ENCODE measurements at regions not wholly inside any gene's neighbourhood (a gene's known extent, or its start where the extent isn't known, plus 50 kb on each side); places are given as distances from the start of the nearest gene placed in this dataset.

DNA sequence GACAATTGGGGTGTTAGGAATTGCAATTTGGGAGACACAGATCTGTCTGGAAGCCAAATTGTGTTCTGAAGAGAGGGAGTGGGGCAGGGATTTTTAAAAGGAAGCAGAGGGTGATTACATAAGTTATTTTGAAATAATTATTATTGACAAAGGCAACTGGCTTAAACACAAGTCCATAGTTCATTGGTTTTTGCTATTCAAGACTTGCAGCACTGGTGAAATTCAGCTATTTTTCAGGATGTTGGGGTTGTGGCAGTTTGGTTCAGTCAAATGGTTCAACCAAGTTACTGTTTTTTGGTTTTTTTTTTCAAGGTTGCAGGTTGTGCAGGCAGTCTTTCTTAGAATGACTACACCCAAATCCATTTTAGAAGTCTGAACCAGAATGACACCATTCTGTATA is 300.0 kb upstream of the DEPDC1 start:
- Mint-ChIP-seq H3K36me3 (no peaks in the 10 kb centered on the region), H3K27me3 (ENCODE audit: low read depth) (no peaks in the 10 kb centered on the region), H3K4me1 (peaks cover 7% of the 10 kb centered on the region), H3K9me3 (no peaks in the 10 kb centered on the region), H3K4me3 (no peak overlapping the region), H3K27ac (no peak overlapping the region)
- TF ChIP-seq, protein P1, sequence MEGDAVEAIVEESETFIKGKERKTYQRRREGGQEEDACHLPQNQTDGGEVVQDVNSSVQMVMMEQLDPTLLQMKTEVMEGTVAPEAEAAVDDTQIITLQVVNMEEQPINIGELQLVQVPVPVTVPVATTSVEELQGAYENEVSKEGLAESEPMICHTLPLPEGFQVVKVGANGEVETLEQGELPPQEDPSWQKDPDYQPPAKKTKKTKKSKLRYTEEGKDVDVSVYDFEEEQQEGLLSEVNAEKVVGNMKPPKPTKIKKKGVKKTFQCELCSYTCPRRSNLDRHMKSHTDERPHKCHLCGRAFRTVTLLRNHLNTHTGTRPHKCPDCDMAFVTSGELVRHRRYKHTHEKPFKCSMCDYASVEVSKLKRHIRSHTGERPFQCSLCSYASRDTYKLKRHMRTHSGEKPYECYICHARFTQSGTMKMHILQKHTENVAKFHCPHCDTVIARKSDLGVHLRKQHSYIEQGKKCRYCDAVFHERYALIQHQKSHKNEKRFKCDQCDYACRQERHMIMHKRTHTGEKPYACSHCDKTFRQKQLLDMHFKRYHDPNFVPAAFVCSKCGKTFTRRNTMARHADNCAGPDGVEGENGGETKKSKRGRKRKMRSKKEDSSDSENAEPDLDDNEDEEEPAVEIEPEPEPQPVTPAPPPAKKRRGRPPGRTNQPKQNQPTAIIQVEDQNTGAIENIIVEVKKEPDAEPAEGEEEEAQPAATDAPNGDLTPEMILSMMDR (IDR thresholded peaks at IDR 0.05; ENCODE audit: unreplicated experiment), result no peak
- DNase-seq (ENCODE audit: low spot score in 2 of 2, unreplicated experiment in 2 of 2), result no peak

DNA sequence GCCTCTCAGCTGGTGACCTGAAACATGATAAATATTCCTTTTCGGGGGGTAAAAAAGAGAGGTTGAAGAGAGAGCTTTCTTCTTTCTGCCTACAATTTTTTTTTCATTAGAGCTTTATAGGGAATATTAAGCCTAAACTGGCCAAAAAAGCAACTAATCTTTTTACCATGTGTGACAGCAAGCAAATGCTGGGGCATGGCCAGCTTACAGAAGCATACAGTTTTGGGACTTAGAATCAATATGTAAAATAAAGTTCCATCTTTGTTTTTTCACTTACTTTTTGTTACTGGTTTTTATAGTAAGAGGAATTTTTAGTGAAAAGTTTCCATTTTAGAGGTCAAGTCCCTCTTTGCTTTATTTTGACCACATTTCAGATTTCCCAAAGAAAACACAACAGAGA is 301.2 kb upstream of the DEPDC1 start:
- H3K27ac Mint-ChIP-seq, result no peak overlapping the region
- no peaks in the 10 kb centered on the region for H3K9me3 Mint-ChIP-seq
- no peaks in the 10 kb centered on the region for H3K27me3 Mint-ChIP-seq (ENCODE audit: low read depth)
- TF ChIP-seq, protein P1 (IDR thresholded peaks at IDR 0.05; ENCODE audit: unreplicated experiment), result no peak
- H3K36me3 Mint-ChIP-seq, result no peaks in the 10 kb centered on the region
- peaks cover 7% of the 10 kb centered on the region for H3K4me1 Mint-ChIP-seq
- DNase-seq (ENCODE audit: low spot score in 2 of 2, unreplicated experiment in 2 of 2), result no peak
- H3K4me3 Mint-ChIP-seq, result no peak overlapping the region

- TF ChIP-seq, protein P1 (IDR thresholded peaks at IDR 0.05; ENCODE audit: unreplicated experiment), result no peak
- no peak overlapping the region for H3K27ac Mint-ChIP-seq
- H3K9me3 Mint-ChIP-seq, result peaks cover 7% of the 10 kb centered on the region
- H3K4me1 Mint-ChIP-seq, result peaks cover 7% of the 10 kb centered on the region
- no peak for DNase-seq (ENCODE audit: low spot score in 2 of 2, unreplicated experiment in 2 of 2)
- H3K27me3 Mint-ChIP-seq (ENCODE audit: low read depth), result no peaks in the 10 kb centered on the region
- no peaks in the 10 kb centered on the region for H3K36me3 Mint-ChIP-seq
- H3K4me3 Mint-ChIP-seq, result no peak overlapping the region
These were observed 302.2 kb upstream of the DEPDC1 start for GRCh38 chr1:68799096-68799495.

GRCh38 chr1:68800182-68800581 is 303.3 kb upstream of the DEPDC1 start:
- Mint-ChIP-seq H3K36me3 (no peaks in the 10 kb centered on the region), H3K9me3 (peaks cover 9% of the 10 kb centered on the region)

DNA sequence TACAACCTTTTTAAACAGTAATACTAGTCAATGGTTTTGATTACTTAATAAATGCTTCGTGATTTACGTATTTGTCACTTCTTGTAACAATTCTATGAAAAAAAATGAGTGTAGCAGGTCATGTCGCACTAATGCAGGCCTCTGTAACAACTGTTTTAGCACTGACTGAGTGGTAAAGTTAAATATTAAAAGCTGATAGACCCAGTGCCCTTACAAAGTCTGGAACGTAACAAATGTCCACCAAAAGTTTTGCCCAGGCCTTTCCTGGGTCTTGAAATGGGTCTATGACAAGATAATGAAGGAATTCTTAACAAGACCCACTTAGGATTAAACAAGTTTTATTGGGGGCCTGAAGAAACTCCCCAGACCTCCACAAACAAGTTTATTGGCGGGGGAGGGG is 304.6 kb upstream of the DEPDC1 start:
- Mint-ChIP-seq H3K4me1 (peaks cover 7% of the 10 kb centered on the region), H3K4me3 (no peak overlapping the region), H3K27me3 (ENCODE audit: low read depth) (no peaks in the 10 kb centered on the region), H3K27ac (no peak overlapping the region), H3K36me3 (no peaks in the 10 kb centered on the region), H3K9me3 (peaks cover 9% of the 10 kb centered on the region)
- TF ChIP-seq, protein P1 (IDR thresholded peaks at IDR 0.05; ENCODE audit: unreplicated experiment), result no peak
- no peak for DNase-seq (ENCODE audit: low spot score in 2 of 2, unreplicated experiment in 2 of 2)

More at GRCh38 chr1:68800182-68800581, 303.3 kb upstream of the DEPDC1 start:
- H3K4me1 Mint-ChIP-seq, result peaks cover 7% of the 10 kb centered on the region
- TF ChIP-seq, protein P1 (IDR thresholded peaks at IDR 0.05; ENCODE audit: unreplicated experiment), result no peak
- DNase-seq (ENCODE audit: low spot score in 2 of 2, unreplicated experiment in 2 of 2), result no peak
- H3K4me3 Mint-ChIP-seq, result no peak overlapping the region
- no peaks in the 10 kb centered on the region for H3K27me3 Mint-ChIP-seq (ENCODE audit: low read depth)
- H3K27ac Mint-ChIP-seq, result no peak overlapping the region

GRCh38 chr1:68805097-68805641 is 308.3 kb upstream of the DEPDC1 start:
- Mint-ChIP-seq H3K4me3 (no peak overlapping the region), H3K4me1 (peaks cover 6% of the 10 kb centered on the region), H3K36me3 (no peaks in the 10 kb centered on the region), H3K27me3 (ENCODE audit: low read depth) (no peaks in the 10 kb centered on the region), H3K27ac (no peak overlapping the region), H3K9me3 (peaks cover 9% of the 10 kb centered on the region)
- TF ChIP-seq, protein P1 (IDR thresholded peaks at IDR 0.05; ENCODE audit: unreplicated experiment), result no peak
- no peak for DNase-seq (ENCODE audit: low spot score in 2 of 2, unreplicated experiment in 2 of 2)

All from mesothelial cell of epicardium (in vitro differentiated cells).